ENCODE measurements at regions not wholly inside any gene's neighbourhood (a gene's known extent, or its start where the extent isn't known, plus 50 kb on each side); places are given as distances from the start of the nearest gene placed in this dataset.

DNA sequence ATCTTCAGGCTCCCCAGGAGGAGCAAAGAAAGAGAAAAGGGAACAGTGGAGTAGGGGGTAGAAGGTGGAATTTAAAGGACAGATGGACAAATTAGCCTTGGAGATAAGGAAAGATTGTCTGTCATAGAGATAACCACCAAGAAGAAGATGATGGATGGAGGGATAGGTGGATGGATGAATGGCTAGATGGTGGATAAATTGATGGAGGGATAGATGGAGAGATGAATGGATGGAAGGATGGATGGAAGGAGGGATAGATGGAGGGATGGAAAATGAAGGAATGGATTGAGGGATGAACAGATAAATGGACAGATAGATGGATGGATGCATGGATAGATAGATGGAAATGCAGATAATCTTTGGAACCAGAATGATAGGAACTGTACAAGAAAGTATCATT is 102.8 kb downstream of the TNFAIP3 start:
- Histone ChIP-seq H3K9me3 (ENCODE audit: low read length) (no peaks in the 10 kb centered on the region), H4K20me1 (ENCODE audit: insufficient read depth) (no peaks in the 10 kb centered on the region), H3K9me2 (ENCODE audit: insufficient read depth, low read length) (no peaks in the 10 kb centered on the region), H3K4me2 (ENCODE audit: low read length) (no peak overlapping the region), H2AFZ (ENCODE audit: low read depth, low read length) (no peak overlapping the region), H3K79me2 (replicated peaks; ENCODE audit: insufficient read depth, low read length) (no peaks in the 10 kb centered on the region), H3K27ac (ENCODE audit: low read length) (no peak overlapping the region), H3K36me3 (ENCODE audit: insufficient read depth, low read length) (no peaks in the 10 kb centered on the region), H3F3A (ENCODE audit: insufficient read depth, low read length, poor library complexity, severe bottlenecking) (no peaks in the 10 kb centered on the region), H3K4me3 (ENCODE audit: low read length) (no peak overlapping the region), H3K27me3 (ENCODE audit: insufficient read depth, low read depth, low read length) (no peaks in the 10 kb centered on the region), H3K9ac (ENCODE audit: low read length) (no peak overlapping the region)
- no peak for TF ChIP-seq TAF1 (IDR thresholded peaks at IDR 0.05; ENCODE audit: low read depth)

DNA sequence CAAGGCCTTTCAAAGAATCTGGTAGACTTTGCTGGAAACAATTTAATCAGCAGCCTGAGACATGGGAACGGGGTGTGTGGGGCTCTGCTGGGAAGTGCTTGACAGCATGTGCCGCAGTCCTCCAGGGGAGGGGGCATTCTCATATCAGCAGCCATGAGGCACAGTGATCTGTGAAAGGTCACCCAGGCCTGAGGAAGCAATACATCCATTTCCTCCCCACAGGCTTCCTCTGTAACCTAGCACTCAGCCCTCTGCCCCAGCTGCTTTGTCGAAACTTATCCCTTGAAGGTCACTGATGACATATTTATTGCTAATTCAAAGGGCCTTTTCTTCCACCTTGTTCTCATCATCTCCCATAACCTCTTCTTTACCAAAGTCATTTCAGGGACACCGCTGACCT is 103.3 kb downstream of the TNFAIP3 start:
- no peak overlapping the region for H2AFZ ChIP-seq (ENCODE audit: low read depth, low read length)
- no peak overlapping the region for H3K4me2 ChIP-seq (ENCODE audit: low read length)
- H4K20me1 ChIP-seq (ENCODE audit: insufficient read depth), result no peaks in the 10 kb centered on the region
- H3K9ac ChIP-seq (ENCODE audit: low read length), result no peak overlapping the region
- H3K9me3 ChIP-seq (ENCODE audit: low read length), result no peaks in the 10 kb centered on the region
- no peaks in the 10 kb centered on the region for H3K79me2 ChIP-seq (replicated peaks; ENCODE audit: insufficient read depth, low read length)
- no peaks in the 10 kb centered on the region for H3K27me3 ChIP-seq (ENCODE audit: insufficient read depth, low read depth, low read length)
- no peak overlapping the region for H3K27ac ChIP-seq (ENCODE audit: low read length)
- H3F3A ChIP-seq (ENCODE audit: insufficient read depth, low read length, poor library complexity, severe bottlenecking), result no peaks in the 10 kb centered on the region
- H3K9me2 ChIP-seq (ENCODE audit: insufficient read depth, low read length), result no peaks in the 10 kb centered on the region
- no peaks in the 10 kb centered on the region for H3K36me3 ChIP-seq (ENCODE audit: insufficient read depth, low read length)
- TF ChIP-seq EZH2 (IDR thresholded peaks at IDR 0.05; ENCODE audit: borderline replicate concordance, insufficient read depth, low read length, poor library complexity, severe bottlenecking) (no peak), SMC3 (conservative IDR thresholded peaks at IDR 0.05; ENCODE audit: poor library complexity) (no peak), EP300 (conservative IDR thresholded peaks at IDR 0.05; ENCODE audit: poor library complexity, severe bottlenecking) (no peak), TAF1 (IDR thresholded peaks at IDR 0.05; ENCODE audit: low read depth) (no peak), POLR2AphosphoS5 (IDR thresholded peaks at IDR 0.05) (no peak), RAD21 (conservative IDR thresholded peaks at IDR 0.05) (no peak), MXI1 (conservative IDR thresholded peaks at IDR 0.05; ENCODE audit: poor library complexity, severe bottlenecking) (no peak)
- TF ChIP-seq, protein P1, sequence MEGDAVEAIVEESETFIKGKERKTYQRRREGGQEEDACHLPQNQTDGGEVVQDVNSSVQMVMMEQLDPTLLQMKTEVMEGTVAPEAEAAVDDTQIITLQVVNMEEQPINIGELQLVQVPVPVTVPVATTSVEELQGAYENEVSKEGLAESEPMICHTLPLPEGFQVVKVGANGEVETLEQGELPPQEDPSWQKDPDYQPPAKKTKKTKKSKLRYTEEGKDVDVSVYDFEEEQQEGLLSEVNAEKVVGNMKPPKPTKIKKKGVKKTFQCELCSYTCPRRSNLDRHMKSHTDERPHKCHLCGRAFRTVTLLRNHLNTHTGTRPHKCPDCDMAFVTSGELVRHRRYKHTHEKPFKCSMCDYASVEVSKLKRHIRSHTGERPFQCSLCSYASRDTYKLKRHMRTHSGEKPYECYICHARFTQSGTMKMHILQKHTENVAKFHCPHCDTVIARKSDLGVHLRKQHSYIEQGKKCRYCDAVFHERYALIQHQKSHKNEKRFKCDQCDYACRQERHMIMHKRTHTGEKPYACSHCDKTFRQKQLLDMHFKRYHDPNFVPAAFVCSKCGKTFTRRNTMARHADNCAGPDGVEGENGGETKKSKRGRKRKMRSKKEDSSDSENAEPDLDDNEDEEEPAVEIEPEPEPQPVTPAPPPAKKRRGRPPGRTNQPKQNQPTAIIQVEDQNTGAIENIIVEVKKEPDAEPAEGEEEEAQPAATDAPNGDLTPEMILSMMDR (IDR thresholded peaks at IDR 0.05; ENCODE audit: poor library complexity, severe bottlenecking), result no peak
- TF ChIP-seq, protein P2, sequence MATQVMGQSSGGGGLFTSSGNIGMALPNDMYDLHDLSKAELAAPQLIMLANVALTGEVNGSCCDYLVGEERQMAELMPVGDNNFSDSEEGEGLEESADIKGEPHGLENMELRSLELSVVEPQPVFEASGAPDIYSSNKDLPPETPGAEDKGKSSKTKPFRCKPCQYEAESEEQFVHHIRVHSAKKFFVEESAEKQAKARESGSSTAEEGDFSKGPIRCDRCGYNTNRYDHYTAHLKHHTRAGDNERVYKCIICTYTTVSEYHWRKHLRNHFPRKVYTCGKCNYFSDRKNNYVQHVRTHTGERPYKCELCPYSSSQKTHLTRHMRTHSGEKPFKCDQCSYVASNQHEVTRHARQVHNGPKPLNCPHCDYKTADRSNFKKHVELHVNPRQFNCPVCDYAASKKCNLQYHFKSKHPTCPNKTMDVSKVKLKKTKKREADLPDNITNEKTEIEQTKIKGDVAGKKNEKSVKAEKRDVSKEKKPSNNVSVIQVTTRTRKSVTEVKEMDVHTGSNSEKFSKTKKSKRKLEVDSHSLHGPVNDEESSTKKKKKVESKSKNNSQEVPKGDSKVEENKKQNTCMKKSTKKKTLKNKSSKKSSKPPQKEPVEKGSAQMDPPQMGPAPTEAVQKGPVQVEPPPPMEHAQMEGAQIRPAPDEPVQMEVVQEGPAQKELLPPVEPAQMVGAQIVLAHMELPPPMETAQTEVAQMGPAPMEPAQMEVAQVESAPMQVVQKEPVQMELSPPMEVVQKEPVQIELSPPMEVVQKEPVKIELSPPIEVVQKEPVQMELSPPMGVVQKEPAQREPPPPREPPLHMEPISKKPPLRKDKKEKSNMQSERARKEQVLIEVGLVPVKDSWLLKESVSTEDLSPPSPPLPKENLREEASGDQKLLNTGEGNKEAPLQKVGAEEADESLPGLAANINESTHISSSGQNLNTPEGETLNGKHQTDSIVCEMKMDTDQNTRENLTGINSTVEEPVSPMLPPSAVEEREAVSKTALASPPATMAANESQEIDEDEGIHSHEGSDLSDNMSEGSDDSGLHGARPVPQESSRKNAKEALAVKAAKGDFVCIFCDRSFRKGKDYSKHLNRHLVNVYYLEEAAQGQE (IDR thresholded peaks at IDR 0.05; ENCODE audit: borderline replicate concordance), result no peak
- H3K4me3 ChIP-seq (ENCODE audit: low read length), result no peak overlapping the region

DNA sequence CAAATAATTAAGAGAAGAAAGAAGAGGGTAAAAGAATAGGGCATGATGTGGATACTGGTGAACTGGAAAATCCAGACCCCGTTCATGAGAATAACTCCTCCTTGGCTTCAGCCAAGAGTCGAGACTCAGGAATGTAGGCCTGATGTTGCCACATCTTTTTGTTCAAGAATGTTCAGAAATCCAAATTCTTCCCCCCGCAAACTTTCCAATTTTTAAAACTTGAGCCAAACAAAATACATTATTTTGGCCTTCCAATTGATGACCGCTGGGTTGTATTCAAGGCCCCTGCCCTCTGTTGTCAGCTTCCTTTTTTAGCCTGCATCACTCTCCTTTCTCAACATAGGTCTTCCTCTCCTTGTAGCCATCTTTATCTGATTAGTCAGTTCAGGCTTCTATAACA is 106.1 kb downstream of the TNFAIP3 start:
- H3K4me2 ChIP-seq (ENCODE audit: low read length), result no peak overlapping the region
- no peaks in the 10 kb centered on the region for H3F3A ChIP-seq (ENCODE audit: insufficient read depth, low read length, poor library complexity, severe bottlenecking)
- H3K79me2 ChIP-seq (replicated peaks; ENCODE audit: insufficient read depth, low read length), result no peaks in the 10 kb centered on the region
- no peaks in the 10 kb centered on the region for H3K36me3 ChIP-seq (ENCODE audit: insufficient read depth, low read length)
- H2AFZ ChIP-seq (ENCODE audit: low read depth, low read length), result no peak overlapping the region
- no peaks in the 10 kb centered on the region for H3K27me3 ChIP-seq (ENCODE audit: insufficient read depth, low read depth, low read length)
- no peaks in the 10 kb centered on the region for H3K9me2 ChIP-seq (ENCODE audit: insufficient read depth, low read length)
- no peak overlapping the region for H3K27ac ChIP-seq (ENCODE audit: low read length)
- no peaks in the 10 kb centered on the region for H4K20me1 ChIP-seq (ENCODE audit: insufficient read depth)
- H3K4me3 ChIP-seq (ENCODE audit: low read length), result no peak overlapping the region
- TF ChIP-seq SMC3 (conservative IDR thresholded peaks at IDR 0.05; ENCODE audit: poor library complexity), result no peak
- TF ChIP-seq, protein P1 (IDR thresholded peaks at IDR 0.05; ENCODE audit: poor library complexity, severe bottlenecking), result no peak
- TF ChIP-seq EZH2 (IDR thresholded peaks at IDR 0.05; ENCODE audit: borderline replicate concordance, insufficient read depth, low read length, poor library complexity, severe bottlenecking), result no peak
- TF ChIP-seq POLR2AphosphoS5 (IDR thresholded peaks at IDR 0.05), result no peak
- no peak for TF ChIP-seq RAD21 (conservative IDR thresholded peaks at IDR 0.05)
- TF ChIP-seq EP300 (conservative IDR thresholded peaks at IDR 0.05; ENCODE audit: poor library complexity, severe bottlenecking), result no peak
- TF ChIP-seq, protein P2 (IDR thresholded peaks at IDR 0.05; ENCODE audit: borderline replicate concordance), result no peak
- TF ChIP-seq MXI1 (conservative IDR thresholded peaks at IDR 0.05; ENCODE audit: poor library complexity, severe bottlenecking), result no peak
- no peaks in the 10 kb centered on the region for H3K9me3 ChIP-seq (ENCODE audit: low read length)
- H3K9ac ChIP-seq (ENCODE audit: low read length), result no peak overlapping the region

Measured in neural cell (in vitro differentiated cells).